MCF 10A (cell line): ENCODE measurements at regions not wholly inside any gene's neighbourhood (a gene's known extent, or its start where the extent isn't known, plus 50 kb on each side); places are given as distances from the start of the nearest gene placed in this dataset.

Experiments used
- BruUV-seq: library from RNA; stranded (reverse); fragments of 400-500 nt; replicated peaks from 2 replicates; lab custom pipeline; 2021; lab: Mats Ljungman, UMichigan
- CTCF ChIA-PET: fragments of 300-600 bp; sonication (Branson Sonifier 250); formaldehyde crosslinking; extraction: SDS; loops from one replicate; lab custom pipeline; 2021; ENCODE audit warnings: antibody characterized with exemption, inconsistent platforms; lab: Yijun Ruan, JAX
- POLR2A ChIA-PET: fragments of 300-600, 350-650 bp; sonication (Branson Sonifier 250); formaldehyde crosslinking; extraction: SDS; loops from one replicate; lab custom pipeline; 2020; ENCODE audit warnings: antibody characterized with exemption, inconsistent platforms; lab: Yijun Ruan, JAX
- DNase-seq: peaks from one replicate; pipeline ENCODE4 v3.0.0-alpha.2; 2018; ENCODE audit not compliant: unreplicated experiment
- H3K27ac Mint-ChIP-seq: one replicate; pipeline ENCODE4 v1.8.0; 2022; ENCODE audit warnings: mild to moderate bottlenecking, low read depth, mixed read lengths; ENCODE audit not compliant: unreplicated experiment
- H3K27me3 Mint-ChIP-seq: one replicate; pipeline ENCODE4 v1.8.0; 2022; ENCODE audit warnings: mixed read lengths; ENCODE audit not compliant: insufficient read depth, unreplicated experiment
- H3K36me3 Mint-ChIP-seq: one replicate; pipeline ENCODE4 v1.8.0; 2022; ENCODE audit warnings: mild to moderate bottlenecking, moderate library complexity, mixed read lengths; ENCODE audit not compliant: insufficient read depth, unreplicated experiment
- H3K4me1 Mint-ChIP-seq: one replicate; pipeline ENCODE4 v1.8.0; 2022; ENCODE audit warnings: mixed read lengths; ENCODE audit not compliant: insufficient read depth, unreplicated experiment
- H3K4me3 Mint-ChIP-seq: one replicate; pipeline ENCODE4 v1.8.0; 2022; ENCODE audit warnings: mild to moderate bottlenecking, moderate library complexity, mixed read lengths; ENCODE audit not compliant: unreplicated experiment
- H3K9me3 Mint-ChIP-seq: one replicate; pipeline ENCODE4 v1.8.0; 2022; ENCODE audit warnings: mixed read lengths; ENCODE audit not compliant: unreplicated experiment
- CTCF ChIP-seq: fragments of 200-600 bp; IDR thresholded peaks from one replicate; pipeline ENCODE4 v1.8.0; 2022; ENCODE audit warnings: antibody characterized with exemption, mild to moderate bottlenecking; ENCODE audit not compliant: unreplicated experiment
- intact Hi-C: fragments of 100-400 bp; cut with micrococcal nuclease; formaldehyde crosslinking; loops from 2 replicates; pipeline ENCODE4 v1.14.1; 2022

DNA sequence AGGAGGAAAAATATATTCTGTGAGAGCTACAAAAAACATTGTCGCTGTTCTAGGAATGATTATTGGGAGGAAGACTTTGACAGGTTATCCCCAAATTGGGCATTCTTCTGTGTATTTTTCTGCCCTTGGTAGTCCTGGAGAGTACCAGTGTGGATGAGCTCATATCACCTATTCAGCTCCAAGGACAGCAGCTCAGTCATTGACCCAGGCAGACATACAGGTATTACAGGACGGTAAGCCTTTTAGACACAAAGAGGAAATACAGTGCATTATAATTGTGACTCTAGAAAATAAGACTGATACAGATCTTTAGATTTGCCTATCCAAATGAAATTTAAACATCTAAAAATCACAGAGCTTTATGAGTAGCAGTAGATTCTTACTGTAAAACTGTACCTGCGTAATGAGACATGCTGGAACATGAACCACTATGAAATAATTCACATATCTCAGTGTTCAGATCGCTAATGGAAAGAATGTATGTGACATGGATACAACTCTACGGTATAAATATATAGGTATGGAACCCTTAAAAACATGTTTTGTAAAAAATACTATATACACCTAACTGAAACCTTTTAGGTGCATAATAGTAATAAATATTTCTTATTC is 56.0 kb downstream of the PLK2 start:
- ChIA-PET POLR2A (interaction anchor here (0.6 to 1.2 kb wide), 3 partner anchors 11 to 55 kb away, joined by 3 read pairs; no protein-coding TSS in a partner anchor), CTCF (interaction anchor here (1.0 to 1.4 kb wide), 2 partner anchors 9 to 13 kb away, joined by 4 read pairs; no protein-coding TSS in a partner anchor)
- DNase-seq = no peak
- Mint-ChIP-seq H3K27me3 (no peaks in the 10 kb centered on the region), H3K4me1 (peaks cover 22% of the 10 kb centered on the region), H3K9me3 (no peaks in the 10 kb centered on the region), H3K27ac (no peak overlapping the region), H3K4me3 (no peak overlapping the region), H3K36me3 (no peaks in the 10 kb centered on the region)
- intact Hi-C loops = no loop called here
- no TSS peak for BruUV-seq
- no peak for TF ChIP-seq CTCF

GRCh38 chr5:58401701-58402100 is 58.2 kb downstream of the PLK2 start:
- Mint-ChIP-seq H3K27ac (no peak overlapping the region), H3K9me3 (no peaks in the 10 kb centered on the region), H3K4me3 (no peak overlapping the region), H3K36me3 (no peaks in the 10 kb centered on the region), H3K27me3 (no peaks in the 10 kb centered on the region), H3K4me1 (peaks cover 5% of the 10 kb centered on the region)
- no peak for DNase-seq
- ChIA-PET CTCF (interaction anchor here (0.6 kb wide), 1 partner anchor 59 kb away, joined by 3 read pairs; no protein-coding TSS in a partner anchor), POLR2A (interaction anchor here (0.7 kb wide), 2 partner anchors 9 to 55 kb away, joined by 3 read pairs; no protein-coding TSS in a partner anchor)
- intact Hi-C loops = no loop called here
- BruUV-seq = no TSS peak
- no peak for TF ChIP-seq CTCF

- intact Hi-C loops = no loop called here
- Mint-ChIP-seq H3K4me1 (peaks cover 5% of the 10 kb centered on the region), H3K9me3 (no peaks in the 10 kb centered on the region), H3K27ac (no peak overlapping the region), H3K27me3 (no peaks in the 10 kb centered on the region), H3K36me3 (no peaks in the 10 kb centered on the region), H3K4me3 (no peak overlapping the region)
- no peak for DNase-seq
- no peak for TF ChIP-seq CTCF
- POLR2A ChIA-PET = no interaction called here
- no TSS peak for BruUV-seq
- CTCF ChIA-PET = interaction anchor here (0.6 to 0.9 kb wide), 2 partner anchors 9 to 95 kb away, joined by 3 to 4 read pairs; no protein-coding TSS in a partner anchor
Measured at GRCh38 chr5:58400737-58401136, 59.1 kb downstream of the PLK2 start.

GRCh38 chr5:58399951-58400350 is 59.9 kb downstream of the PLK2 start:
- BruUV-seq = no TSS peak

More at GRCh38 chr5:58399951-58400350, 59.9 kb downstream of the PLK2 start:
- DNase-seq = no peak
- Mint-ChIP-seq H3K9me3 (no peaks in the 10 kb centered on the region), H3K27me3 (no peaks in the 10 kb centered on the region), H3K27ac (no peak overlapping the region), H3K4me3 (no peak overlapping the region), H3K36me3 (no peaks in the 10 kb centered on the region), H3K4me1 (peaks cover 4% of the 10 kb centered on the region)
- ChIA-PET POLR2A (interaction anchor here (0.6 kb wide), 1 partner anchor 80 kb away, joined by 4 read pairs; no protein-coding TSS in a partner anchor), CTCF (interaction anchor here (0.6 kb wide), 1 partner anchor 140 kb away, joined by 3 read pairs; no protein-coding TSS in a partner anchor)
- TF ChIP-seq CTCF = no peak
- intact Hi-C loops = no loop called here
